ENCODE measurements at regions not wholly inside any gene's neighbourhood (a gene's known extent, or its start where the extent isn't known, plus 50 kb on each side); places are given as distances from the start of the nearest gene placed in this dataset.

GRCh38 chr4:23324021-23324690 lies 565.7 kb downstream of the PPARGC1A start:
- DNase-seq, result no peak

DNA sequence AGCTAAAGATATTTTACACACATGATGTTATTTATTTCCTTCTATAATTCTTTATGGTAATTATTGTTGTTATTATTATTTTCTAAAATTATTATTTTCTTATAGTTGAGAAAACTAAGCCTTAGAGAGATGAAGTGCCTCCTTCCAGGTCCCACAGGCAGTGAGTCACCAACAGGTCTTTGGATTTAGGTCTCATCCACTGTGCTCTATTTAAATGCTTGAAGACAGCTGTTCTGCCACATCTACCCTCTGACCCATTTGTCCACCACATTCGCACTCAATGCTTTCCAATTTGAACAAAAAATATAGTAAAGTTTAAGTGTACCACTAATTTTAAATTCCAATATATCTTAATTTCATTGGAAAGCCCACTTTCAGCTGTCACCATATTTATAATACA lies 566.4 kb downstream of the PPARGC1A start:
- no peak for DNase-seq

GRCh38 chr4:23322732-23323131 lies 567.1 kb downstream of the PPARGC1A start:
- no peak for DNase-seq

DNA sequence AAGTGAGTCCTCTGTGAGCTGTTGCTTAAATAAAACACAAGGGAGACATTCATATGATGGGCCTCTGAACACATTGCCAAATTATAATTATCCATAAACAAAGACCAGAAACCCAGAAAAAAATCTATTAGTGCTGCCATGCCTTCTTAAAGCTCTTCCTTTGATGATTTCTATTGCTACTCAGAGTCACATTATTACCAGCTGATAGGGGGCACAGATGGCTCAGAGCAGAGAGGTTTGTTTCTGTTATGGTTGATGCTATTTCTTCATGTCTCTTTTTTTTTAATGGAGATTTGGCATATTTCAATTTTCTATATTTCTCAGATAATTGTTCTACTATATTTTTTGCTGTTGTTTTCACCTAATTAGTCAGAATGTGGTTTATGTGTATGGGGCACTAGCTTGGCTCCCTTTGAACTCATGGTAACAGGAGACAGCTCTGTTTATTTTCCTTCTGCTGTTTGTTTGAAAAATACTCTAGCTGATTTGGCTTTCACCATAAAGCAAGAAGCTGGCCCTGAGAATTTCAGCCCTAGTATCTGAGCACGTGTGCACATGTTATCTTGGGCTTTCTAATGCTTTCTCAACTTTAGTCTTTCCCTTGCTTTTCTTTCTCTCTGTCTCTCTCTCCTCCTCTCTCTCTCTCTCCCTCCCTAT lies 568.8 kb downstream of the PPARGC1A start:
- no peak for DNase-seq

- no peak for DNase-seq
Measured at GRCh38 chr4:23312686-23313085, 577.2 kb downstream of the PPARGC1A start.

GRCh38 chr4:23311983-23312382 lies 577.9 kb downstream of the PPARGC1A start:
- DNase-seq, result no peak

GRCh38 chr4:23305026-23305425 lies 584.8 kb downstream of the PPARGC1A start:
- DNase-seq, result no peak

DNA sequence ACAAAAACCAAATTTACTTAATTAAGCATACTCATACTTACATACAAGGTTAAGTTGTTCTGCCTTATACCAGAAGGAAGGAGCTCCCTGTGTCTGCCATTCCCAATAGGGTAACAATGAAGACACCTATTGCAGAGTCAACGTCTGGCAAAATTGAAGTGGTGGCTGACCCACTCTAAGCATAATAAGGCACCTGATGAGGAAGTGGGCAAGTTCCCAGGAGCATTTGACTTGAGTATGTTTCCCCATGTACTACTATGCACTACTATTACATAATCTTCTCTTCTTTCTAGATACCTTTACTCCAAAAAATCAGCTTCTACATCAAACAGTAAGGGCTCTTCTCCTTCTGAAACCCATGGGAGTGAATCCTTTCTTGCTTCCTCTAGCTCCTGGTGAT lies 591.5 kb downstream of the PPARGC1A start:
- no peak for DNase-seq

GRCh38 chr4:23297327-23297726 lies 592.5 kb downstream of the PPARGC1A start:
- no peak for DNase-seq

DNA sequence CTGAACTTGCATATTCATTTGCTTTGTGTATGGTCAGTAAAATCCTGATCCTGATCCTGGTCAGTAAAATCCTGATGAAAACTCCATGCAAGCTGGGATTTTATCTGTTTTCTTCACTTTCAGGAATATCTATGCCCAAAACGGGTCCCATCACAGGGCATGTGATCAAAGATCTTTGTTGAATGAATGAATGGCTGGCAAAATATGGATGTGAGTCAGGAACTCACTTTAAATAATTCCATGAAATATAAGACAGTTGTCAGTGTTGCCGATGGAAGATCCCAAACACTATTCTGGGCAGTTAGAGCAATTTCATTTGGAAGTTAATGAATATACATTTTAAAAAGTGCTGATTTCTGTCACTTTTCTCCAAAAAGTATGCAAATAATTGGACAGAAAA lies 598.4 kb downstream of the GBA3 start:
- DNase-seq, result no peak

DNA sequence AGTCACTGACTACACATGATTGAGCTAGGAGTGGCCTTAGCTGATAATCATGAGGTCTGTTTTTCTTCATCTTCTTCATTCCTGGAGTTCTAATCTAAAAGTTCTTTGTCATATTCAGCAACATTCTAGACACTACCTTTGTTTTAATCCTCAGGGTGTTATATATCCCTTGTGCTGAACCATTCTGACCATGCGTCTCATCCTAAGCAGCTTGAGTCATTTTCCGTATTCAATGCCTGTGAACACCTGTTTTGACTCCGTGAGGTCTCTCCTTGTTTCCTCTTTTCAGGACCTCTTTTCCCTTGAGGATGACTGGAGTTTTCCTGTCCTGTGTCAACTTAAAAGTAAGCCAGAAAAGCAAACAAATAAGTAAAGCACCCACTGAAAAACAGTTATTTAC lies 597.9 kb downstream of the GBA3 start:
- DNase-seq, result no peak

DNA sequence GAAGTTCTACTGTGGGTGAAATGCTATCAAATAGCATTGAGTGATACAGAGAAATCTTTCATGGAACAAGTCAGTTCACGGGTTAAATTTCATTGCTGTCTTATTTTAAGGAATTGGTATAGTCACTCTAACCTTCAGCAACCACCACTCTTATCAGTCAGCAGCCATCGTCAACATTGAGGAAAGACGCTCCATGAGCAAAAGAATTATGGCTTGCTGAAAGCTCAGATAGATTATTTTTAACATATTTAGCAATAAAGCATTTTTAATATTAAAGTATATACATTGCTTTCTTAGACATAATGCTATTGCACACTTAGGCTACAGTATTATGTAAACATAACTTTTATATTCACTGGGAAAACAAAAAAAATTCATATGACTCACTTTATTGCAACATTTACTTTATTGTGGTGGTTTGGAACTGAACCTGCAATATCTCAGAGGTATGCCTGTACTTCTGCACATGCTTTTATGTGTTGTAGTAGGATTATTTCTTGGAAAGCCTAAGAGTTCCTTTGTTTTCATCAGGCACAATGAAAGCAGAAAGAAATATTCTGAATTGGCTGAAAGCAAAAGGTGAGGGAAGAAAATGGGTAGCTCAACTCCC lies 586.7 kb downstream of the GBA3 start:
- DNase-seq, result no peak

- DNase-seq, result no peak
Measured at GRCh38 chr4:23278845-23279244, 586.1 kb downstream of the GBA3 start.

DNA sequence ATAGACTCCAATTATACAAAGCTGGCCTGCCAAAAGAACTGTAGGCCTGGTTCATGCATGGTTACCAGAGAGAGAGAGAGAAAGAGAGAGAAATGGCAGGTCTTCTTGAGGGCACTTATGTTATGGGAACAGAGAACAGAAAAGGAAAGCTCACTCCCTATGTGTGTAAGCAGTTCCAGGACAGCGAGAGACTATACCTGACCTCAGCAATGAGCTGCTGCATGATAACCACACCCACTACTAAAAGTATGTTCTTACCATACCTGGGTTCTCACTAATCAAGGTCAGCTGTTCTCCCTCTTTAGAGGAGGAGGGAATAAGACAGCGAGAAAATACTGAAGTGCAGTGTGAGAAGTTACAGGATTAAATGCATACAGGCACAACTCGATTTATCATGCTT lies 583.3 kb downstream of the GBA3 start:
- DNase-seq, result no peak

DNA sequence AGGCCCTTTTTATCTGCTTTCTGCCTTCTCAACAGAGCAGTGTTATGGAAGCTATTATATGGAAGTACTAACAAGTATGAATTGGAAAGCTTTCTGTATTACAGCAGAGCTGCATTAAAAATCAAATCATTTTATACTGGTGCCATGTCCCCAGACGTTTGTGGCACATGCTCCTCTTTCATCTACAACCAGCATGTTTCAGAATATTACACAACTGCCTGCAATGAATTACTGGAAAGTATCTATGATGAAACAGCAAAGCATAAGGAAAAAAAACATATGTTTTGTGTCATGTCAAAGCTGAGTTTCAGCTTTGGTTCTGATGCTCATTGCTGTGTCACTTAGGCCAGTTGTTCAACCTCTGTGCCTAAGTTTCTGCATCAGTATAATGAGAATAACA lies 576.8 kb downstream of the GBA3 start:
- no peak for DNase-seq

DNA sequence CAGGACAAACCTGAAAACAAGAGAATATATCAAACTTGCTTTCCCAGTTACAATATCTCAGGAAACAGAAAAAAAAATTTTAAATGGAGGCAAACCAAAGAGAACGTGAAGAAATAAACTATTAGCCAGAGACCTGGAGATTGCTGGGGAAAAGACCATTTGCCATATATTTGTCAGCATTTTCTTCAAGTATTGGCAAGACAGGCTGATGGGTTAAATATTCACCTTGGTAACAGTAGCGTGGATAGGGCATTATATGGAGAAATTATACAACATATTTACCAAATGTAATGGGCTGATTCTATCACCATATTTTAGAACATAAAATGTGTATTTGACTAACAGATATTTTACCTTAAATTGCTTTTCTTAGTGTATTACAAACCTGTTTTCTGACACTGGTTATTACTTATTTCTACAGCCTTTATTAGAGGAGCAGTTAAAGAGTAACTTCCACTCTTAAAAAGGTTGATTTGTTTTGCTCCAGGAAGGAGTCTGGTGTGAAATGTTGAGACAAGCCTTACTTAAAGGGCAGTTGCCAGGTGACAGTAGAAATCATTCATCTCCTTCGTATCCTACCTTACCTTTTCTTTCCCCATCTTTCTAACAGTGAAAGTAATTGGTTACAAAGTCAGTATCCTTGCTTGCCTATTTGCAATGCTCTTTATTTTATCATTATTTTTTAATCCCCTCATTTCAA lies 575.5 kb downstream of the GBA3 start:
- no peak for DNase-seq

- DNase-seq, result no peak
Measured at GRCh38 chr4:23266401-23266800, 573.7 kb downstream of the GBA3 start.

GRCh38 chr4:23260511-23260910 lies 567.8 kb downstream of the GBA3 start:
- DNase-seq, result no peak

DNA sequence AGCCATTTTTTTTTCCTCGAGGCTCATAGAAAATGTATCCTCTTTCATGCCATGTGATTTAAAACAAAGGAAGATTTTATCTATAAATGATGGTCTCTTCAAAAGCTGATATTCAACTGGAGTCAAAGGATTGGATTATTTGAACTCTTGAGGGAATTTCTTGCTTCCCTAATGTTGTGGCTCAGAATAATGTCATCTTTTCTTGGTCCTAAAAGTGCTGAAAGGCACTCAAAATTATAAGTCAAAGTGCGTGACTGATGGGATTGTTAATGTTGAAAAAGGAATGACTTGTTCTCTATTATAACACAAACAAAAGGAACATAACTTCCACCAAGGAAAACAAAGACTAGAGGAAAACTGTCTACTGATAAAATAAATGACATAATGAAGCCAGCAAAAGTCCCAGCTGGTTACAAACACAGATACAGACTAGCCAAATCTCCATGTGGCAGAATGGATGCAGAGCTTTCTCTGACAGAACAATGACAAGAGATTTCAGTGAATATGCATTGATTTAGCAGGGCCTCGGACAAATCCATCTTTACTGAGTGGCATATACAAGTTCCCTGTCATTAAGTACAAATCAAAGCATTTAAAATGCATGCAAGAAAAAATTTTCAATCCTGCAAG lies 552.6 kb downstream of the GBA3 start:
- DNase-seq, result no peak

GRCh38 chr4:23242962-23243361 lies 550.2 kb downstream of the GBA3 start:
- no peak for DNase-seq

DNA sequence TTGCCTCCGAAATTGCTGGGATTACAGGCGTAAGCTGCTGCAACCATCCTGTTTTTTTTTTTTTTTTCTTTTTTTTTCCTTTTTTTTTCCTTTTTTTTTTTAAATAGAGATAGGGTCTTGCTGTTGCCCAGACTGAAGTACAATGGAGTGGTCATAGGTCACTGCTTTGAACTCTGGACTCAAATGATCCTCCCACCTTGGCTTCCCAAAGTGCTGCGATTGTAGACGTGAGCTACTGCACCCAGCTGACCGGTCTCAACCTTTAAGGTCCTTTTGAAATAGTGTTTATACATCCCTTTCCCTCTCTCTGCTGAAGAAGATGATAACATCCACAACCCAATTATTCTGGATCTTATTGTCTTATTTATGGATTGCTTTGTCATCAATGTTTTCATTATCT lies 548.7 kb downstream of the GBA3 start:
- no peak for DNase-seq

GRCh38 chr4:23238848-23239247 lies 546.1 kb downstream of the GBA3 start:
- DNase-seq, result no peak

DNA sequence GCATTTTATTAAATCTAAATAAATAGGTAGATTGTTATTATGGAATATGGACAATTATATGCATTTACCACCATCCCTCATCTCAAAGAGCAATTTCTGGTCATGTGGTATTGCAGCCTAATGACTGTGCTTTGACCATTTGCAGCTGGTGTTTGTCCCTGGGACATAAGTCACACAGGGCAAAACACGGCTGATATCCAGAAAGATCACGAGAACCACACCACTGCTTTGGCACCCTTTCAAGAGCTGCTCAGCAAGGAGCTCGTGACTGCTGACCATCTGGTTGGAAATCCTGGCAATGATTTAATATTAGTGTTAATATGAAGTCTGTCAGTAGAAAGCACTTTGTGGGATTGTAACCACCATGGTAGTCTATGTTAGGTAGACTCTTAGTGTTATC lies 545.0 kb downstream of the GBA3 start:
- no peak for DNase-seq
